Thoracic aorta (tissue), 2 donors: ENCODE measurements at regions not wholly inside any gene's neighbourhood (a gene's known extent, or its start where the extent isn't known, plus 50 kb on each side); places are given as distances from the start of the nearest gene placed in this dataset.
"Not testable (repeated sequence)": the region's sequence is repeated elsewhere in the genome, so short reads cannot be mapped to it uniquely, and the experiment has no call there.

Experiments used
- ATAC-seq: fragments of 150-250 bp; one replicate; pipeline ENCODE4 v1.8.0; 2017; ENCODE audit warnings: low read depth; ENCODE audit not compliant: insufficient number of reproducible peaks, low FRiP score
- DNase-seq: peaks from one replicate; pipeline ENCODE4 v3.0.0-alpha.2; 2020; ENCODE audit warnings: low spot score
- H3K27ac ChIP-seq, 2 donors: fragments of 200-600 bp; sonication (generic); 1 replicate in 1 of 2; 2 replicates in 1 of 2; pipeline ENCODE4 v1.5.1; 2016; ENCODE audit warnings: mild to moderate bottlenecking in 2 of 2, moderate library complexity in 2 of 2
- H3K27me3 ChIP-seq: fragments of 200-600 bp; sonication (generic); replicated peaks from 2 replicates; pipeline ENCODE4 v1.6.0; 2016; ENCODE audit warnings: mild to moderate bottlenecking; ENCODE audit not compliant: insufficient read depth
- H3K36me3 ChIP-seq: fragments of 200-600 bp; sonication (generic); one replicate; pipeline ENCODE4 v1.5.1; 2016
- H3K4me1 ChIP-seq, 2 donors: fragments of 200-600 bp; sonication (generic); 1 replicate in 1 of 2; 2 replicates in 1 of 2; pipeline versions ENCODE4 v1.5.1 to v1.6.0; 2016; ENCODE audit warnings: low read depth in 2 of 2, mild to moderate bottlenecking in 1 of 2; ENCODE audit not compliant: control insufficient read depth in 1 of 2
- H3K4me3 ChIP-seq: fragments of 200-600 bp; sonication (generic); 2 replicates; pipeline ENCODE4 v1.5.1; 2016; ENCODE audit warnings: mild to moderate bottlenecking
- H3K9me3 ChIP-seq: fragments of 200-600 bp; sonication (generic); 2 replicates; pipeline ENCODE4 v1.5.1; 2016
- TF ChIP-seq, protein P1 (sequence below): fragments of 200-600 bp; sonication (generic); IDR thresholded peaks from one replicate; pipeline ENCODE4 v1.5.1; 2019; ENCODE audit warnings: antibody characterized with exemption

DNA sequence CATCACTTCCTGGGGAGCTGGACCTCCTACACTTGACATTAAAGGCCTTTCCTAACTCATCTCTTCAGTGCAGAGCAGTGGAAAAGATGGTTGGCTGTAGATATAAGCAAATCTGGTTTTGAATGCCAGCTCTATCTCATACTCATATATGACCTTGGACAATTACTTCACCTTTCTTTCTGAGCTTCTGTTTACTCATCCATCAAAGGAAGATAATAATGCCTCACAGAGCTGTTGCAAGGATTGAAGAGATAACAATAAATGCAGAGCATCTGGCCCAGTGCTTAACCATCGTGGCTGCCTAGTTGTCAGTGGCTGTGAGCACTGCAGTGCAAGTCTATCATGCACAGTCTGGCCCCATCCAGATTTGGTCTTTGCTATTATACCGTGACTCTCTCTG is 148.1 kb upstream of the EOLA2 start:
- H3K27ac ChIP-seq = peak overlapping the region in 1 of 2 donors; percentile 80
- H3K4me1 ChIP-seq = peaks cover 10 to 33% of the 10 kb centered on the region in 2 donors
- ATAC-seq (no peak), DNase-seq (no peak)
- no peak overlapping the region for H3K4me3 ChIP-seq
- H3K9me3 ChIP-seq = no peaks in the 10 kb centered on the region
- no peaks in the 10 kb centered on the region for H3K36me3 ChIP-seq
- TF ChIP-seq, protein P1, sequence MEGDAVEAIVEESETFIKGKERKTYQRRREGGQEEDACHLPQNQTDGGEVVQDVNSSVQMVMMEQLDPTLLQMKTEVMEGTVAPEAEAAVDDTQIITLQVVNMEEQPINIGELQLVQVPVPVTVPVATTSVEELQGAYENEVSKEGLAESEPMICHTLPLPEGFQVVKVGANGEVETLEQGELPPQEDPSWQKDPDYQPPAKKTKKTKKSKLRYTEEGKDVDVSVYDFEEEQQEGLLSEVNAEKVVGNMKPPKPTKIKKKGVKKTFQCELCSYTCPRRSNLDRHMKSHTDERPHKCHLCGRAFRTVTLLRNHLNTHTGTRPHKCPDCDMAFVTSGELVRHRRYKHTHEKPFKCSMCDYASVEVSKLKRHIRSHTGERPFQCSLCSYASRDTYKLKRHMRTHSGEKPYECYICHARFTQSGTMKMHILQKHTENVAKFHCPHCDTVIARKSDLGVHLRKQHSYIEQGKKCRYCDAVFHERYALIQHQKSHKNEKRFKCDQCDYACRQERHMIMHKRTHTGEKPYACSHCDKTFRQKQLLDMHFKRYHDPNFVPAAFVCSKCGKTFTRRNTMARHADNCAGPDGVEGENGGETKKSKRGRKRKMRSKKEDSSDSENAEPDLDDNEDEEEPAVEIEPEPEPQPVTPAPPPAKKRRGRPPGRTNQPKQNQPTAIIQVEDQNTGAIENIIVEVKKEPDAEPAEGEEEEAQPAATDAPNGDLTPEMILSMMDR = no peak
- H3K27me3 ChIP-seq = no peaks in the 10 kb centered on the region

DNA sequence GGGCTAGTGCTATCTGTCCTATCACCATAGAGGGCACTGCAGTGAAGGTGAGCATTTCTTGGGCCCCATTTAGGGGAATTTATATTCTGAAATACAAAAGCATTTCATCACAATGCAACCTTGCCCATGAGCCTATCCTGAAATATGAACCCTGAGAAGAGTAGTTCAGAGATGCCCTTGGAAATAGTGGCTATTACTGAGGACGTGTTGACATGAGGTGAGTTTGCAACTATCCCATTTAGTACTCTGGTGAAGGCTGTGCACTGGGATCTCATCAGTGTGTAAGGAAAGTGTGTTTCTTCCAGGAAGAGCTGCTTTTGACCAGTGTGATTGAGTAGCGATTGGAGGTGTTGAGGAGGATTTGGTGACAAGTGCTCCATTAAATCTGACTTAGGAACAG is 149.3 kb upstream of the EOLA2 start:
- Histone ChIP-seq H3K27me3 (no peaks in the 10 kb centered on the region), H3K9me3 (no peaks in the 10 kb centered on the region), H3K4me3 (no peak overlapping the region), H3K36me3 (no peaks in the 10 kb centered on the region), H3K4me1 (peaks cover 10 to 33% of the 10 kb centered on the region in 2 donors), H3K27ac (no peak overlapping the region)
- ATAC-seq = no peak
- DNase-seq = no peak
- TF ChIP-seq, protein P1 = no peak

DNA sequence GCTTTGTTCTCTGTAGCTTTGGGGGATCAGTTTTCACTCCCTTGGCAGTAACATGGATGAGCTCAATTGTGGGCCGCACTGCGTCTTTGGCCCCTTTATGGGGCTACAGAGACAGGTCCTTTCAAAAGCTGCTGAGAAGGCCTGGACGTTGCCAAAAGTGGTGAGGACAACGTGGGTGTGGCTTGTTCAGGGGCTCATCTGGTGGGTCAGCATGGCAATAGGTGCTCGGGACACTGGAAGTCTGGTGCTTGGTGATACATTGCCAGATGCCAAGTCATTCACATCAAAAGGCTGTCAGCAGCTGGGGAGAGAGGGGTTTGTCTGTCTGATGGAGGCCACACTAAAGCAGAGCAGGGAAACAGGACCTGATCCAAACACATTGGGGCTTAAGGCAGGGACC is 149.8 kb upstream of the EOLA2 start:
- H3K4me1 ChIP-seq = peaks cover 10 to 33% of the 10 kb centered on the region in 2 donors
- no peaks in the 10 kb centered on the region for H3K36me3 ChIP-seq
- no peak for DNase-seq
- H3K27ac ChIP-seq = no peak overlapping the region
- no peak overlapping the region for H3K4me3 ChIP-seq
- TF ChIP-seq, protein P1 = no peak
- no peaks in the 10 kb centered on the region for H3K27me3 ChIP-seq
- no peaks in the 10 kb centered on the region for H3K9me3 ChIP-seq
- no peak for ATAC-seq

DNA sequence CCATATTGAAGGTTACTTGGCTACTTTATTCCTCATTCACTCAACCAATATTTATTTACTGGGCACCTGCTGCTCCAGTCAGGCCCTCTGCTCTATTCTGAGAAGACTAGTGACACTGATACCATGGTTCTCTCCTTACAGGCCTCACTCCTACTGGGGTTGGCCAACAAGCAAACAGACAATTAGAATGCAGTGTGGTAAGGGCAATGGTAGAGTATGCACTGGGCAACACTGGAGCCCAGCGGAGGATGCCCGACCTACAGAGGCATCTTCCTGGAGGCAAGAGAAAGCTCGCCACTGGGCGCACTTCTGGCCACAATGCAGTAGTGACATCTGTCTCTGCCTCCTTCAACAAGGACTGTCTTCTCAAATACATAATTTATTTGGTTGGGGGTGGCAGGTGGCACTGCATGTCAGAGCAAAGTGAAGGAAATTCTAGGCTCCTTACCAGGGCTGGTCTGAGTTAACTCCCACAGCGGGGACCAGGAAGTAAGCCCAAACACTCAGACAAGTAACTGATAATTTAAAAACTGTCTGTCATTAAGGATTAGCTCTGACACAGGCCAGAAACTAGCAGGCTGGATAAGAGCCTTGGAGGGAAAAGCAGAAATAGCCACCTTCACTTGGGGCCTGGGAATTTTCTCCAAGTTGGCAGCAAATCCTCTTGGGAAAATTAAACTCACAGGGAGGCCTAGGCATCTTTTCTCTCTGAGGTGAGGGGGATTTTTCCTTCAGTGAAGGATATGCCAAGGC is 150.7 kb upstream of the EOLA2 start:
- H3K27ac ChIP-seq = no peak overlapping the region
- peaks cover 10 to 30% of the 10 kb centered on the region in 2 donors for H3K4me1 ChIP-seq
- H3K9me3 ChIP-seq = no peaks in the 10 kb centered on the region
- no peaks in the 10 kb centered on the region for H3K27me3 ChIP-seq
- TF ChIP-seq, protein P1 = no peak
- ATAC-seq (no peak), DNase-seq (no peak)
- no peak overlapping the region for H3K4me3 ChIP-seq
- H3K36me3 ChIP-seq = no peaks in the 10 kb centered on the region

DNA sequence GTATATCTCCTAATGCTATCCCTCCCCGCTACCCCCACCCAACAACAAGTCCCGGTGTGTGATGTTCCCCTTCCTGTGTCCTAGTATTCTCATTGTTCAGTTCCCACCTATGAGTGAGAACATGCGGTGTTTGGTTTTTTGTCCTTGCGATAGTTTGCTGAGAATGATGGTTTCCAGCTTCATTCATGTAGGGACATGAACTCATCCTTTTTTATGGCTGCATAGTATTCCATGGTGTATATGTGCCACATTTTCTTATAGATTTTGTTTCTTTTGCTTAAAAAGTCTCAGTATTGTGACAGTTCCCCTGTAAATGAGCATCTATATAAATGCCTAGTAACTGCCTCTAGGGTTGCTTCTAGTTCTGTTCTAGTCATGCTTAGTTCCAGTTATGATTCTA is 153.0 kb upstream of the EOLA2 start:
- not testable (repeated sequence) for H3K36me3 ChIP-seq, H3K27ac ChIP-seq, H3K9me3 ChIP-seq, H3K4me1 ChIP-seq, DNase-seq, H3K4me3 ChIP-seq, ATAC-seq, H3K27me3 ChIP-seq

DNA sequence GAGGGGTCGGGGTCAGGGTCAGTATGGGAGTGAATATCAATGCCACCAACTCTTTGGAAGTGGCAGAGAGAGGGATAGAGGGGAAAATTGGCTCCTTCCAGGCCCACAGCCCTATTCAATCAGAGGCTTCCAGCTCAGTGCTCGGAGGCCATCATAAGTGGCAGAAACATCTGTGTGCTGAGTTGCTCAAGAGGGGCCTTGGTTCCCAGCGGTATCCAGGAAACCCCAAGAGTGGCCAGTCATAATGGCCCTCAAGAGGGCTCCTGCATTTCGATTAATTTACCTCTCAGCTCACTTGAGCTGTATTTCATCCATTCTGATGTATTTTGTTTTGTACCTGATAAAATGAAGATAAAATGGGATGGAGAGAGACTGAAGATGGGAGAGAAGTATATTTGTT is 154.3 kb upstream of the EOLA2 start:
- Histone ChIP-seq H3K36me3 (no peaks in the 10 kb centered on the region), H3K4me1 (no peaks in the 10 kb centered on the region), H3K9me3 (no peaks in the 10 kb centered on the region), H3K27ac (no peak overlapping the region), H3K4me3 (no peak overlapping the region), H3K27me3 (no peaks in the 10 kb centered on the region)
- ATAC-seq = no peak
- TF ChIP-seq, protein P1 = no peak
- DNase-seq = no peak
